Stimulated activated CD8-positive, alpha-beta memory T cell treated with anti-CD3 and anti-CD28 coated beads, Interleukin-12 subunit alpha, Interleukin-12 subunit beta, amount 100 ng/mL, for 4 hours (primary cell): ENCODE measurements at regions not wholly inside any gene's neighbourhood (a gene's known extent, or its start where the extent isn't known, plus 50 kb on each side); places are given as distances from the start of the nearest gene placed in this dataset.

Source experiments
- DNase-seq: peaks from one replicate; pipeline ENCODE4 v3.0.0-alpha.2; 2020; ENCODE audit warnings: low read depth

GRCh38 chr2:128691526-128691925 is 372.9 kb upstream of the HS6ST1 start:
- no peak for DNase-seq

- DNase-seq = no peak
These were observed 374.5 kb upstream of the HS6ST1 start for GRCh38 chr2:128692895-128693742.

GRCh38 chr2:128693743-128694029 is 375.0 kb upstream of the HS6ST1 start:
- no peak for DNase-seq

GRCh38 chr2:128695646-128696220 is 377.1 kb upstream of the HS6ST1 start:
- no peak for DNase-seq

- no peak for DNase-seq
These were observed 377.8 kb upstream of the HS6ST1 start for GRCh38 chr2:128696421-128696820.

GRCh38 chr2:128701418-128701817 is 382.8 kb upstream of the HS6ST1 start:
- DNase-seq = no peak

GRCh38 chr2:128702616-128703015 is 383.9 kb upstream of the HS6ST1 start:
- no peak for DNase-seq

- no peak for DNase-seq
These were observed 389.6 kb upstream of the HS6ST1 start for GRCh38 chr2:128708106-128708816.

- DNase-seq = no peak
These were observed 391.6 kb upstream of the HS6ST1 start for GRCh38 chr2:128710242-128710641.

- DNase-seq = no peak
These were observed 392.1 kb upstream of the HS6ST1 start for GRCh38 chr2:128710729-128711128.

- DNase-seq = no peak
These were observed 395.6 kb upstream of the HS6ST1 start for GRCh38 chr2:128714285-128714684.

GRCh38 chr2:128714851-128715312 is 396.2 kb upstream of the HS6ST1 start:
- DNase-seq = no peak

- no peak for DNase-seq
These were observed 396.7 kb upstream of the HS6ST1 start for GRCh38 chr2:128715360-128715759.

- DNase-seq = no peak
These were observed 397.6 kb upstream of the HS6ST1 start for GRCh38 chr2:128716299-128716721.

- no peak for DNase-seq
These were observed 399.4 kb upstream of the HS6ST1 start for GRCh38 chr2:128717758-128718710.

- DNase-seq = no peak
These were observed 401.7 kb upstream of the HS6ST1 start for GRCh38 chr2:128720080-128721022.

- DNase-seq = no peak
These were observed 402.4 kb upstream of the HS6ST1 start for GRCh38 chr2:128721096-128721495.

- DNase-seq = no peak
These were observed 403.8 kb upstream of the HS6ST1 start for GRCh38 chr2:128722489-128722888.

- DNase-seq = no peak
These were observed 405.9 kb upstream of the HS6ST1 start for GRCh38 chr2:128724547-128724946.

GRCh38 chr2:128724972-128725371 is 406.3 kb upstream of the HS6ST1 start:
- DNase-seq = no peak

- no peak for DNase-seq
These were observed 407.6 kb upstream of the HS6ST1 start for GRCh38 chr2:128726236-128726635.
